Gastroesophageal sphincter (tissue), 3 donors: ENCODE measurements at regions not wholly inside any gene's neighbourhood (a gene's known extent, or its start where the extent isn't known, plus 50 kb on each side); places are given as distances from the start of the nearest gene placed in this dataset.

Experiments
- POLR2A ChIP-seq, 2 donors: fragments of 450-650 bp; IDR thresholded peaks; one replicate each; pipeline ENCODE4 v1.6.1; 2017; ENCODE audit warnings: antibody characterized with exemption in 2 of 2, mild to moderate bottlenecking in 2 of 2, moderate library complexity in 1 of 2
- TF ChIP-seq, protein P1 (sequence below), 4 experiments: fragments of 200-600 bp in 2 of 4; fragments of 450-650 bp in 2 of 4; sonication (generic) in 1 of 4; IDR thresholded peaks; one replicate each; pipeline ENCODE4 v1.5.1; 2017 to 2019; ENCODE audit warnings: antibody characterized with exemption in 4 of 4, mild to moderate bottlenecking in 2 of 4, moderate library complexity in 2 of 4

DNA sequence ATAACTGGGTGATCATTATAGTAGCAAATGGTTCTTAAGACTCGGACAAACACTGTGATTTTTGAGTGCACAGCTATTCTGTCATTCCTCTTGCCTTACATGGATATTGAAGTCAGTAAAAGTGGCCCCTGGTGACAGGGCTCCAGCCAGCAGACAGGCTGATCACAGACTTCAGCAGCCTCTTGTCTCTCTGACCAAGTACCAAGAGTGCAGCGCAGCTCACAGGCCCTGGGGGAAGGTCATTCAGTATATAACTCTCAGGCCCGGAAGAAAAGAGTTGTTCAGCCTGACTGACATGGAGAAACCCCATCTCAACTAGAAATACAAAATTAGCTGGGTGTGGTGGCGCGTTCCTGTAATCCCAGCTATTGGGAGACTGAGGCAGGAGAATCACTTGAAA lies 202.6 kb downstream of the HRH4 start:
- no peak for TF ChIP-seq POLR2A (IDR thresholded peaks at IDR 0.05)
- TF ChIP-seq, protein P1, sequence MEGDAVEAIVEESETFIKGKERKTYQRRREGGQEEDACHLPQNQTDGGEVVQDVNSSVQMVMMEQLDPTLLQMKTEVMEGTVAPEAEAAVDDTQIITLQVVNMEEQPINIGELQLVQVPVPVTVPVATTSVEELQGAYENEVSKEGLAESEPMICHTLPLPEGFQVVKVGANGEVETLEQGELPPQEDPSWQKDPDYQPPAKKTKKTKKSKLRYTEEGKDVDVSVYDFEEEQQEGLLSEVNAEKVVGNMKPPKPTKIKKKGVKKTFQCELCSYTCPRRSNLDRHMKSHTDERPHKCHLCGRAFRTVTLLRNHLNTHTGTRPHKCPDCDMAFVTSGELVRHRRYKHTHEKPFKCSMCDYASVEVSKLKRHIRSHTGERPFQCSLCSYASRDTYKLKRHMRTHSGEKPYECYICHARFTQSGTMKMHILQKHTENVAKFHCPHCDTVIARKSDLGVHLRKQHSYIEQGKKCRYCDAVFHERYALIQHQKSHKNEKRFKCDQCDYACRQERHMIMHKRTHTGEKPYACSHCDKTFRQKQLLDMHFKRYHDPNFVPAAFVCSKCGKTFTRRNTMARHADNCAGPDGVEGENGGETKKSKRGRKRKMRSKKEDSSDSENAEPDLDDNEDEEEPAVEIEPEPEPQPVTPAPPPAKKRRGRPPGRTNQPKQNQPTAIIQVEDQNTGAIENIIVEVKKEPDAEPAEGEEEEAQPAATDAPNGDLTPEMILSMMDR (IDR thresholded peaks at IDR 0.05), result no peak
